ENCODE measurements at regions not wholly inside any gene's neighbourhood (a gene's known extent, or its start where the extent isn't known, plus 50 kb on each side); places are given as distances from the start of the nearest gene placed in this dataset.

DNA sequence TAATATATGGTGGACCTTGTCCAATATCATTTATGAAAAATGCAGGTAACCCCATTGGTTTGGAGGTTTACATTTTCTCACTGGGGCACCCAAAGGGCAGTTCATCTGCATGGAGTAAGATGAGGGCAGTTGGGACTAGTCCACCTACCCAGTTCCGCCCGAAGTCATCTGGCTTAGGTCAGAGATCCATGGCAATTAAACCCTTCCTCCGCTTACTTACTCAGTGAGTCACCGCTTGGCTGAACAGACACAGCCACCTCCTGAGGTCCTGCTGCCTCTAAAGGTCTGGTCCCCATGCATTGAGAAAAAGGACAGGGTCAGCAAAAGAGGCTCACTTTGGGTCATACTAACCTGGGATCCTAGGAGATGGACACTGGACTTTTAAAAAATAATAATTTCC lies 102.9 kb upstream of the PRL start:
- Histone ChIP-seq H3K4me1 (ENCODE audit: control insufficient read depth in 1 of 2, insufficient read depth in 1 of 2, low read depth in 1 of 2, low read length in 1 of 2) (no peaks in the 10 kb centered on the region), H3K9me3 (no peaks in the 10 kb centered on the region), H3K27me3 (no peaks in the 10 kb centered on the region)

DNA sequence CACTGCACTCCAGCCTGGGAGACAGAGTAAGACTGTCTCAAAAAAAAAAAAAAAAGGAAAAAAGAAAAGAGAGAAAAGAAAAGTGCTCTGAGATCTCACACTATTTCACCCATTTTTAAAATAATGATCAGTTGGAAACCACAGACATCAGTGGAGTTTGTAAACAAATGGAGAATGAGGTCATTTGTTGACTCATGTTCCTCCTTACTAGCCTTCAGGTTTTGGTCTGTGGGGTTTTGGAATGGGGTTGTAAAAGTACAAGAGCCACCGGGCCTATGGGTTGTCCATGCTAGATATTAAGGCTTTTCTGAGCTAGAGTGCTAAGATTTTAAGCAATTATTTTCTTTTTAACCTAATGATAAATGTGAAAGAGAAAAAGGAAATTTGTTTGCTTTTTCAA lies 104.4 kb upstream of the PRL start:
- Histone ChIP-seq H3K27me3 (no peaks in the 10 kb centered on the region), H3K9me3 (no peaks in the 10 kb centered on the region), H3K4me3 (ENCODE audit: low read depth in 1 of 2, low read length in 1 of 2) (no peak overlapping the region), H3K27ac (no peak overlapping the region), H3K4me1 (ENCODE audit: control insufficient read depth in 1 of 2, insufficient read depth in 1 of 2, low read depth in 1 of 2, low read length in 1 of 2) (no peaks in the 10 kb centered on the region), H3K36me3 (no peaks in the 10 kb centered on the region)
- TF ChIP-seq, protein P1, sequence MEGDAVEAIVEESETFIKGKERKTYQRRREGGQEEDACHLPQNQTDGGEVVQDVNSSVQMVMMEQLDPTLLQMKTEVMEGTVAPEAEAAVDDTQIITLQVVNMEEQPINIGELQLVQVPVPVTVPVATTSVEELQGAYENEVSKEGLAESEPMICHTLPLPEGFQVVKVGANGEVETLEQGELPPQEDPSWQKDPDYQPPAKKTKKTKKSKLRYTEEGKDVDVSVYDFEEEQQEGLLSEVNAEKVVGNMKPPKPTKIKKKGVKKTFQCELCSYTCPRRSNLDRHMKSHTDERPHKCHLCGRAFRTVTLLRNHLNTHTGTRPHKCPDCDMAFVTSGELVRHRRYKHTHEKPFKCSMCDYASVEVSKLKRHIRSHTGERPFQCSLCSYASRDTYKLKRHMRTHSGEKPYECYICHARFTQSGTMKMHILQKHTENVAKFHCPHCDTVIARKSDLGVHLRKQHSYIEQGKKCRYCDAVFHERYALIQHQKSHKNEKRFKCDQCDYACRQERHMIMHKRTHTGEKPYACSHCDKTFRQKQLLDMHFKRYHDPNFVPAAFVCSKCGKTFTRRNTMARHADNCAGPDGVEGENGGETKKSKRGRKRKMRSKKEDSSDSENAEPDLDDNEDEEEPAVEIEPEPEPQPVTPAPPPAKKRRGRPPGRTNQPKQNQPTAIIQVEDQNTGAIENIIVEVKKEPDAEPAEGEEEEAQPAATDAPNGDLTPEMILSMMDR (IDR thresholded peaks at IDR 0.05): no peak

More for the DNA sequence above, 102.9 kb upstream of the PRL start:
- H3K4me3 ChIP-seq (ENCODE audit: low read depth in 1 of 2, low read length in 1 of 2): no peak overlapping the region
- H3K36me3 ChIP-seq: no peaks in the 10 kb centered on the region
- TF ChIP-seq, protein P1 (IDR thresholded peaks at IDR 0.05): no peak
- no peak overlapping the region for H3K27ac ChIP-seq

DNA sequence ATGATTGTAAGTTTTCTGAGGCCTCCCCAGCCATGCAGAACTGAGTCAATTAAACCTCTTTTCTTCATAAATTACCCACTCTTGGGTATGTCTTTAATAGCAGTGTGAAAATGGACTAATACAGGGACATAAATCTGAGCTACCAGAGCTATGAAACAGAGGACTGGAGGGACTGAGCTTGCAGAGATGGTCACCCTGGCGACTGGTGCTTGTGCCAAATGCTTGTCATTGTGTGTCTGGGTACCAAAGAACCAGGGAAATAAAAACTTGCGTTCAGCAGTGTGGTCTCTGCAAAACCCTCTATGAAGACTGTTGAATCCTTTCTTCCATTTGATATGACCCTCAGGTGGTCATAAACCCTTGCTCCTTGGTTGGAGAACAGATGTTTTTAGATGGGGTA lies 105.1 kb upstream of the PRL start:
- Histone ChIP-seq H3K4me1 (ENCODE audit: control insufficient read depth in 1 of 2, insufficient read depth in 1 of 2, low read depth in 1 of 2, low read length in 1 of 2) (no peaks in the 10 kb centered on the region), H3K9me3 (no peaks in the 10 kb centered on the region), H3K27ac (no peak overlapping the region), H3K36me3 (no peaks in the 10 kb centered on the region), H3K27me3 (no peaks in the 10 kb centered on the region), H3K4me3 (ENCODE audit: low read depth in 1 of 2, low read length in 1 of 2) (no peak overlapping the region)
- TF ChIP-seq, protein P1 (IDR thresholded peaks at IDR 0.05): no peak

DNA sequence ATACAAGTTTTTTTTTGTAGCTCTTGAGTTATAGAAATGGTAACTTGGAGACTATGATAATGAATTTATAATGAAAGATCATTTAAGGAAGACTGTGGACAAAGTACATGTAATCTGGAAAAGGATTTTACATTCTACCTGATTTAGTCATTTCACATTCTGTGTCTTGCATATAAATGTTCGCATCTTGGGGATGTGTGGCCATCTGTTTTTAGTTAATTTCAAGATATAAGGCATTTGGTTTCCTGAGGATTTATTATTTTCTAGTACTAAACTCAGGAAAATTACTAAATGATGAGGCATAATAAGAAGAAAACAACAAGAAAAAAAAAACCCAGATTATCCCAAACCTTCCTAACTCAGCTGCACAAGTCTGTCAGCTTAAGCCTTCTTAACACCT lies 112.7 kb upstream of the PRL start:
- TF ChIP-seq, protein P1 (IDR thresholded peaks at IDR 0.05): no peak
- H3K4me3 ChIP-seq (ENCODE audit: low read depth in 1 of 2, low read length in 1 of 2): no peak overlapping the region
- no peak overlapping the region for H3K27ac ChIP-seq
- no peaks in the 10 kb centered on the region for H3K27me3 ChIP-seq
- H3K36me3 ChIP-seq: no peaks in the 10 kb centered on the region
- H3K4me1 ChIP-seq (ENCODE audit: control insufficient read depth in 1 of 2, insufficient read depth in 1 of 2, low read depth in 1 of 2, low read length in 1 of 2): no peaks in the 10 kb centered on the region
- no peaks in the 10 kb centered on the region for H3K9me3 ChIP-seq

DNA sequence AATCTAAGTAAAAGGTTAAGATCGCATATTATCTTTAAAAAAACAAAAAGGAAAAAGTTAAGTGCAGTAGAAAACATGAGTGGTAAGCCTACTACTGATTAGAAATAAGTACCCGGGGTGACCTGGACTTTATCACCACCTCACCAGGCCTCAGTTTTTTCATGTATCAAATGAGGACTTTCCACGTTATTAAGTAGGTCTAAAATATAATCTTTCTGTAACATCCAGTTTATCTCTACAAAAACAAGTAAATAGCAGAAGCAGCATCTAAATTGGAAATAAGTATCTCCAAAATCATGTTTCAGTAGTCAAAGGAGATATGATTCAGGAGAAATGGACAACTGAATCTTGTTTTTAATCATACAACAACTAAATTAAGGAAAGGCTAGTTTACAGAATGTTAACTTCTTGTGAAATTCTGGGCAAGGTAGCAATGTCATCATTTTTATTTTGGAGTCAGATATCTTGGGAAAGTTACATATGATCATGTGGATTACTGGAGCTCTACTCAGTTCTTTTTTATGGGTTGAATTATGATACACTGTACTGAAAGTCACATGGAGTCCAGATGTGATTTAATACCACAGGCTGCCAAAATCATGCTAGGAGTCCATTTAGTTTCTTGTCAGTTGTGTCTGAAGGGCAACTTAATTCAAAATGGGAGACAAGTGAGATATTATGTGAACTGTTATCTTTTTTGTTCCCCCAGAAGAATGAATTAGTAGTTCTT lies 114.7 kb upstream of the PRL start:
- Histone ChIP-seq H3K27ac (no peak overlapping the region), H3K9me3 (no peaks in the 10 kb centered on the region), H3K27me3 (no peaks in the 10 kb centered on the region), H3K4me3 (ENCODE audit: low read depth in 1 of 2, low read length in 1 of 2) (no peak overlapping the region), H3K4me1 (ENCODE audit: control insufficient read depth in 1 of 2, insufficient read depth in 1 of 2, low read depth in 1 of 2, low read length in 1 of 2) (no peaks in the 10 kb centered on the region), H3K36me3 (no peaks in the 10 kb centered on the region)
- TF ChIP-seq, protein P1 (IDR thresholded peaks at IDR 0.05): no peak
